T-helper 22 cell (primary cell): ENCODE measurements at regions not wholly inside any gene's neighbourhood (a gene's known extent, or its start where the extent isn't known, plus 50 kb on each side); places are given as distances from the start of the nearest gene placed in this dataset.

Experiments
- DNase-seq: peaks from one replicate; pipeline ENCODE4 v3.0.0-alpha.2; 2020; ENCODE audit warnings: low read depth

- DNase-seq, result no peak
Observed at GRCh38 chr5:123809594-123810221, 297.7 kb downstream of the CSNK1G3 start.

- DNase-seq, result no peak
Observed at GRCh38 chr5:123808461-123809380, 296.7 kb downstream of the CSNK1G3 start.

GRCh38 chr5:123807177-123807945 is 295.4 kb downstream of the CSNK1G3 start:
- no peak for DNase-seq

DNA sequence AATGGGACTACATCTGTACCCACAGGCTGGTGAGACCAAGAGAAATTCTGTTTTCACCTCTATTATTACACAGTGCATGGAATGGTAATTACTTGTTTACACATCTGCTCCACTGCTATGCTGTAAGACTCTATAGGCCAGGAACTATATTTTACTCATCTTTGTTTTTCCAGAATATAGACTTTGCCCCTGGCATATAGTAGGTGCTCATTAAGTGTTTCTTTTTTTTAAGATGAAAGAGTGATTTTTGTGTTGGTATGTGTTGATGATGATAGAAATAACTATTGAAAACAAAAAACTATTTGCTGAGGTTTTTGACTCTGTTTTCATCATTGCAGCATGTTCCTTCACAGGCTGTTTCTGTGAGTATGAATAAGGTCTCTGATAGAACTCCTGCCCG is 294.7 kb downstream of the CSNK1G3 start:
- no peak for DNase-seq

GRCh38 chr5:123805300-123805699 is 293.3 kb downstream of the CSNK1G3 start:
- no peak for DNase-seq

DNA sequence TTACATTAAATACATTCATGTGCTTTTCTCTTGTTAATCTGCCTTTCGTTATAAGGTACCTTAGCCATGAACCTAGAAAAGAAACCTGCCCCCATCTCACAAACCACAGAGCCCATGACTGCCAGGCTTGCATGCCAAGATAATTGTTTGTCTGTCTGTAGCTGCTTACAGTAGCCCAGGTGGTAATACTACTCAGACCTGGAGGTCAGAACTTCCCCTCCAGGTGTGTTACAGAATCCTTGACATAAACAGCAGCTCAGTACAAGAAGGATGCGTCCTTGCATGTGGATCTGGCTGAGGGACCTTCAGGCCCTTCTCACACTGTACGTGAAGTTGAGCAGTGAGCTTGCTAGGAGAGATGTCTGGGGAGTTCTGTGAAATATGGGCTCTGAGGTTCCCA is 291.4 kb downstream of the CSNK1G3 start:
- no peak for DNase-seq

DNA sequence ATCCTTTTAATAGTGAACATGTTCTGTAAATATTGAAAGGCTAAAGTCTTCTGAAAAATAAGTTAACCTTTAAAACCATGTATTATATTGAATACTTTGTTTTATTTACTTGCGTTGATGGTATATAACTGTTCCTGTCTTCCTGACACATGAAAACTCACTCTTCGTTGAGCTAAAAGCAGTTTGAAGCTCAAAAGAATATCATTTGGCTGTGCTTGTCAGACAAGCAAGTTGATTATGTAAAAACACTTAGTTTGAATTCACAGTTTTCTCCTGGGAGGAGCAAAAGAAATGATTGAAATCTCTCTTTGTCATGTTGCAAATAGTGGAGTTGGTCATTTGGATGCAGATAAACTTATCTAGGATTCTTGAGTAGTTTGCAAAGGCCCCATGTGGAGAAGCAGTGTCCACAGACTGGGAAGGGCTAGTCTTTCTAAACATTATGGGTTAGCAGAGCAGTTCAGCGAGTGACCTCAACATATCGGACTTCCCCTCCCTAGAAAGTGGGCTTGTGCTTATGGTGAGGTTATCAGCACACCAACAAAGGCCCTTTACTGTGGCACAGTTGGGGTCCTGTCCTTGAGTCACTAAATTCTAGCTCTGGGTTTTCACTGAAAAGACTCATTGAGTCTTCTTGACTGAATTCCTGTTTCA is 290.4 kb downstream of the CSNK1G3 start:
- DNase-seq, result no peak

GRCh38 chr5:123800640-123801039 is 288.7 kb downstream of the CSNK1G3 start:
- no peak for DNase-seq

GRCh38 chr5:123795688-123796087 is 283.7 kb downstream of the CSNK1G3 start:
- DNase-seq, result no peak

DNA sequence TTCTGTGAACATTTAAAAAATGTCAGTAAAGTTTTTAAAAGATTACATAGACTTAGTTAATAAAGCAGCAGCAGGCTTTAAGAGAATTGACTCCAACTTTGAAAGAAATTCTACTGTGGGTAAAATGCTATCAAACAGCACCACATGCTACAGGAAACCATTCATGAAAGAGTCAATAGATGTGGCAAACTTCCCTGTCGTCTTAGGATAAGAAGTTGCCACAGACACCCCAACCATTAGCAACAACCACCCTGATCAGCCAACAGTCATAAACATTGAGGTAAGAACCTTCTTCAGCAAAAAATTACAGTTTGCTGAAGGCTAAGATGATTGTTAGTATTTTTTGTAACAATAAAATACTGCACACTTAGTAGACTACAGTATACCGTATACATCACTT is 278.2 kb downstream of the CSNK1G3 start:
- no peak for DNase-seq

DNA sequence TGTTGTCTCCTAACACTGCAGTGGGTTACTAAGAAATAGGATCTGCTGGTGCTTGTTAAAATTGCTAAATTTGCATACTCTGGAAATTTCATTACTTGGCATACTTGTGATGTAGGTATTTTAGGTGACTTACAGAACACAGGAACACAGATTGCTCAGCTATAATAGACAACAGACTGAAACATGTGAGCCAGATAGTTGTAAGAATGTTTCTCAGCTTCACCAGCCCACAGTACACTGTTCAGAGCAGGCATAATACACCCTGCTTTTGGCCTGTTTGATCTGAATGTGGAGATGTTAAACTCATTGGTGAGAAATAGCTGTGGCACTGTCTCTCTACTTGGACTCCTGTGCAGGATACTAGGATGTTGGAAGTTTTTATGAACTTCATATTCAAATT is 275.7 kb downstream of the CSNK1G3 start:
- DNase-seq, result no peak

GRCh38 chr5:123787136-123787535 is 275.2 kb downstream of the CSNK1G3 start:
- no peak for DNase-seq

DNA sequence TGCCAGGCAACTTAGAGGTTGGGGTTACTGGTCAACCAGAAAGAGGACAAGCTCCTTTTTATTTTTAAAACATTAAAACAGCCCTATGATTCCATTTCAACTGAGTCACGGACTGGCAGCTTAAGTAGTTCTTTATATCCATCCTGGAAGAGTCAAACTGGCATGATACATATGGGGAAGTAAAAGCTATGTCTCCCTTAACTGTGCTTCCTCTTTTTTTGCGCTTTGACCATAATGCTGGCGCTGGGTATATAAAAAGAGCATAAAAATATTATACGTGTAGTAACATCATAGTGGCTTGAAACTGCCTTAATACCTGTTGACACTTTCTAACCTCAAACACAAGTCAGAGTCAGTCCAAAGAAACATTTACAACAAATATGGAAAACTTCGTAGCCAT is 274.4 kb downstream of the CSNK1G3 start:
- no peak for DNase-seq

DNA sequence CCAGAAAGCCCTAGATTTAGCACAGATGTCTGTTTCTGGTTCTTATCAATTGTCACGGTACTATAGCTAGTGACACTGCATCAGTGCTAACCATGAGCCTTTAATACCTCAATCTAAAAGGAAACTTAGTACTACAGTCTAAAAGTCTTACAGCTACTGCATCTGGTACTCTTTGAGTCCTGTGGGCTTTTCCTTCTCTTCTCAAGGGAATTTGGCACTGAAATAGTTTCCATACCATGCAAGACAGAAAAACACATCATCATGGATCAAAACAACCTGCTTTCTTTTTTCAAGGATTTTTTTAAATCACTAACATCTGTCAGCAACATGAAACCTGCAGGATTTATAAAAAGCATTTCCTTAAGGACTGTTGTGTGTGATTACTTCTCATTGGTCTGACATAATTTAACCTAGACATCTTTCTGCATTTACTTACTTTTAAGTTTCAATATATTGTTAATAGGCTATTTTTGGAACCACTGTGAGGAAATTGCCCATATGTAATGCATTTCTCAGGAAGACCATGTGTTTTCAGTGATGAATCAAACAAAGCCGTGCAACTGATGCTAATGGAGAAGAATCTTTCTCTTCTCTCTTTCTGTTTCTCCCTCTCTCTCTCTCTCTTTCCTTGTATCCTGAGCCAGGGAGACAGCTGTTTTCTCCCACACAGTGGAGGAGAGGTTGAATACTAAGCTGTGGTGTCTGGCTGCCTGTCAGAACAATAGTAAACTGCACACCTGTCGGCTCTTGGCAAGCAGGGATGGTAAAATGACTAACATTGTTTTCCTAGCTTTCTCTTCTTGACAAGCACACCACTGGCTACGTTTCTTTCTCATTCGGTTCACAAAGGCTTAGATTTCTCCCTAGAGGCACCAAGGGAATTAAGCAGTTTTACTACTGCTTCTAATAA is 273.4 kb downstream of the CSNK1G3 start:
- DNase-seq, result no peak

DNA sequence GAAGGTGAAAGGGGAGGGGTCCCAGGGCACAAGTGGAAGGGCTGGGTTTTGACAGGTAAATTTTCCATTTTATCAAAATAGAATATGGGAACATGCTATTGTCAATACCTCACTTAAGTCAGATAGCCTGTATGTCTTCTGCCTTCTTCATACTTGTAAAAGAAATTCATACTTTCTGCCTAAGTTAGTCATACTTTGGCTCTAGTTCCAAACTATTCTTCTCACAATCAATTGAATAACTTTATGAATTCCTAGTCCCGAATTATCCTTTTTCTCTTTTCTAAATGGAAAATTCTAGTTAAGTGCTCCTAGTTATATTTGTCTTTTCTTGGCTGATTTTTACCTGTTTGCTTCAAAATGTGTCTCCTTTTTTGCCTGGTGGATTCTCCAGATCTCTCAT is 271.4 kb downstream of the CSNK1G3 start:
- no peak for DNase-seq

GRCh38 chr5:123778641-123779040 is 266.7 kb downstream of the CSNK1G3 start:
- DNase-seq, result no peak

- no peak for DNase-seq
Observed at GRCh38 chr5:123776761-123777160, 264.8 kb downstream of the CSNK1G3 start.

DNA sequence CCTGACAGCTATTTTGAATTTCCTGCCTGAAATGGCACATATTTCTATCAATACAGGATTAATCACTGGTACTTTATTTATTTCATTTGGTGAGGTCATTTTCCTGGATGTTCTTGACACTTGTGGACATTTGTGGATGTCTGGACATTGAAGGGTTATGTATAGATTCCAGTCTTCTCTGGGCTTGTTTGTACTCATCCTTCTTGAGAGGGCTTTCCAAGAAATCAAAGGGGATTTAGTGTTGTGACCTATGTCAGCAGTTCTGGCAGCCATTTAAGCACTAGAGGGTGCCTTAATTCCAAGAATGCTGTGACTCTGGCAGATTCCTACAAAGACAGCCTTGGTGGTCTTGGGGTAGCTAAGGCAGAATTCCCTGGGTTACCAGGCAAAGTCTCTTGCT is 259.7 kb downstream of the CSNK1G3 start:
- DNase-seq, result no peak

- no peak for DNase-seq
Observed at GRCh38 chr5:123763201-123763600, 251.2 kb downstream of the CSNK1G3 start.

GRCh38 chr5:123756816-123757215 is 244.8 kb downstream of the CSNK1G3 start:
- DNase-seq, result no peak

GRCh38 chr5:123756318-123756665 is 244.3 kb downstream of the CSNK1G3 start:
- no peak for DNase-seq
